Nephron (organoid): ENCODE measurements at regions not wholly inside any gene's neighbourhood (a gene's known extent, or its start where the extent isn't known, plus 50 kb on each side); places are given as distances from the start of the nearest gene placed in this dataset.

Source experiments
- H3K27ac Mint-ChIP-seq, 3 experiments: 2 replicates each; pipeline ENCODE4 v1.8.0; 2020; ENCODE audit warnings: mixed read lengths in 3 of 3, mild to moderate bottlenecking in 2 of 3, moderate library complexity in 1 of 3
- H3K27me3 Mint-ChIP-seq: 2 replicates; pipeline ENCODE4 v1.8.0; 2021; ENCODE audit warnings: low read depth, mild to moderate bottlenecking, moderate library complexity, mixed read lengths
- H3K36me3 Mint-ChIP-seq: 2 replicates; pipeline ENCODE4 v1.8.0; 2020; ENCODE audit warnings: low read depth, mixed read lengths
- H3K4me1 Mint-ChIP-seq: 2 replicates; pipeline ENCODE4 v1.8.0; 2020; ENCODE audit warnings: mixed read lengths
- H3K4me3 Mint-ChIP-seq, 3 experiments: 2 replicates each; pipeline ENCODE4 v1.8.0; 2020; ENCODE audit warnings: mild to moderate bottlenecking in 3 of 3, mixed read lengths in 3 of 3, moderate library complexity in 2 of 3
- H3K9me3 Mint-ChIP-seq: 2 replicates; pipeline ENCODE4 v1.8.0; 2020; ENCODE audit warnings: mixed read lengths
- TF ChIP-seq, protein P1 (sequence below), 3 experiments: fragments of 200-600 bp; sonication (generic); IDR thresholded peaks; one replicate each; pipeline ENCODE4 v1.5.0; 2021; ENCODE audit warnings: antibody characterized with exemption in 3 of 3; ENCODE audit not compliant: unreplicated experiment in 3 of 3

DNA sequence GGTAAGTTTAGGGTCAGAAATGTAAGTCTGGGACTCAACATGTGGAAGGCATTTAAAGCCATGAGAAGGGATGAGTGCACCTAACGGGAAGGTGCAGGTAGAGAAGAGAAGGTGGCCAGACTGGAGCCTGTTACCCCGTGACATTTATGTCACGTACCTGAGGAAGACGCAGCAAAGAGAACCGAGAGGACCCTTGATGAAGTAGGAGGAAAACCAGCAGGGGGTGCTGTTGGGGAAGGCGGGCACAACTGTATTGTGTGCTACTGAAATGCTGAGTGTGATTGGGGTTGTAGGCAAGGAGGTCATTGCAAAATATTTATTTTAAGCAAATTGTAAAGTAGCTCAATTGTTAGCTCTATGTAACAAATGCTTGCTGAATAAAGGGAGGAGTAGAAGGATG is 338.2 kb upstream of the PRKCQ start:
- Mint-ChIP-seq H3K27ac (no peak overlapping the region), H3K9me3 (no peaks in the 10 kb centered on the region), H3K27me3 (peaks cover 25% of the 10 kb centered on the region), H3K36me3 (no peaks in the 10 kb centered on the region), H3K4me1 (peaks cover 10% of the 10 kb centered on the region), H3K4me3 (no peak overlapping the region)
- TF ChIP-seq, protein P1, sequence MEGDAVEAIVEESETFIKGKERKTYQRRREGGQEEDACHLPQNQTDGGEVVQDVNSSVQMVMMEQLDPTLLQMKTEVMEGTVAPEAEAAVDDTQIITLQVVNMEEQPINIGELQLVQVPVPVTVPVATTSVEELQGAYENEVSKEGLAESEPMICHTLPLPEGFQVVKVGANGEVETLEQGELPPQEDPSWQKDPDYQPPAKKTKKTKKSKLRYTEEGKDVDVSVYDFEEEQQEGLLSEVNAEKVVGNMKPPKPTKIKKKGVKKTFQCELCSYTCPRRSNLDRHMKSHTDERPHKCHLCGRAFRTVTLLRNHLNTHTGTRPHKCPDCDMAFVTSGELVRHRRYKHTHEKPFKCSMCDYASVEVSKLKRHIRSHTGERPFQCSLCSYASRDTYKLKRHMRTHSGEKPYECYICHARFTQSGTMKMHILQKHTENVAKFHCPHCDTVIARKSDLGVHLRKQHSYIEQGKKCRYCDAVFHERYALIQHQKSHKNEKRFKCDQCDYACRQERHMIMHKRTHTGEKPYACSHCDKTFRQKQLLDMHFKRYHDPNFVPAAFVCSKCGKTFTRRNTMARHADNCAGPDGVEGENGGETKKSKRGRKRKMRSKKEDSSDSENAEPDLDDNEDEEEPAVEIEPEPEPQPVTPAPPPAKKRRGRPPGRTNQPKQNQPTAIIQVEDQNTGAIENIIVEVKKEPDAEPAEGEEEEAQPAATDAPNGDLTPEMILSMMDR (IDR thresholded peaks at IDR 0.05; ENCODE audit: unreplicated experiment in 3 of 3), result peak in 2 of 3 experiments; percentile 18 to 21

DNA sequence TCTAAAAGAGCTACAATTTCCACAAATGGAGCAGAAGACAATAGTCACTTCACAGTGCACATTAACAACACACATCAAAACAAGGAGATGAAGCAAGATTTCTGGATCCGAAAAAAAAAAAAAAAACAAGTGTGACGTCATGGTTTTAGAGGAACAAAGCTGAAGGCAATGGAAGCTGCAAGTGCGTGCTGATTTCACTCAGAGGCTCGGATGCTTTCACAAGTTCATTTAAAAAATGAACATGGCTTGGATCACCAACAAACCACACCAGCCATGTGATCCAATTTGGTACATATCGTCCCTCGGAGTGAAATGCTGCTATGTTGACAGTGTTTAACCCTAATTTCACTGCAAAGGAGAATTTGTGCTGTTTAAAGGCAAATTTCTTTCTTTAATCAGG is 337.0 kb upstream of the PRKCQ start:
- Mint-ChIP-seq H3K36me3 (no peaks in the 10 kb centered on the region), H3K4me3 (no peak overlapping the region)

DNA sequence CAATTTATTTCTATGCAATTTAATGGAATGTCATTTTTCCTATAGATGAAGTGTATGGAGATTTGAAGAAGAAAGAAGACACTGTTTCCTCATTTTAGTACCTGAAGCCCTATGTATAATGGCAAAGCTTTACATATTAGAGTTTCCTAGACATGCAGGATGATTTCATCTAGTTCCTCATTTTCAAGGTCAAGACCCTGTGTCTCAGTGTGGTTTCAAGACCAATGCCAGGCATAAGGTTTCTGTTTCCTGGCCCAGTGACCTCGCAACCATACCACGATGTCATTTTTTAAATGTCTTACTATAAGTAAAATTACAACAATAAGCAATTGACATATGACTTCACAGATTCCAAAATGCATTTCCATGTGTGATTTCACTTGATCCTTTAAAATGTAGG is 336.5 kb upstream of the PRKCQ start:
- no peaks in the 10 kb centered on the region for H3K9me3 Mint-ChIP-seq
- TF ChIP-seq, protein P1 (IDR thresholded peaks at IDR 0.05; ENCODE audit: unreplicated experiment in 3 of 3), result no peak
- H3K4me3 Mint-ChIP-seq, result no peak overlapping the region
- H3K27ac Mint-ChIP-seq, result no peak overlapping the region
- peaks cover 25% of the 10 kb centered on the region for H3K27me3 Mint-ChIP-seq
- no peaks in the 10 kb centered on the region for H3K36me3 Mint-ChIP-seq
- peaks cover 10% of the 10 kb centered on the region for H3K4me1 Mint-ChIP-seq

More for the DNA sequence above, 337.0 kb upstream of the PRKCQ start:
- H3K4me1 Mint-ChIP-seq, result peaks cover 10% of the 10 kb centered on the region
- peaks cover 25% of the 10 kb centered on the region for H3K27me3 Mint-ChIP-seq
- no peak overlapping the region for H3K27ac Mint-ChIP-seq
- TF ChIP-seq, protein P1 (IDR thresholded peaks at IDR 0.05; ENCODE audit: unreplicated experiment in 3 of 3), result no peak
- no peaks in the 10 kb centered on the region for H3K9me3 Mint-ChIP-seq

DNA sequence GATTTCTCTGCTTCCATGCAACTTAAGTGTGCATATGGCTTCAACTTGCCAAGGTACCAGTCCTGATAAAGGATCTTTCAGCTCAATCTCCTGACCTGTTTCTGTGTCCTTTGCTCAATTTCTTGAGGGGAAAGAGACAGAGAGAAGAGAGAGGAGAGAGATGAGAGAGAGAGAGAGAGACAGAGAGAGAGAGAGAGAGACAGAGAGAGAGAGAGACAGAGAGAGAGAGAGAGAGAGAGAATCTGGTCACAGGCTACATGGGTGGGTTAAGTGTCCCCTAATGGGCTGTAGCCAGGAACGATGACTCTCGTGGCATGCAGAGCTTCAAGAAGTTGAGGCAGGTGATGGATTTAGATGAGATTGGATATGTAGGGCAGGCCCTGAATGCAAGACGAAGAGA is 335.2 kb upstream of the PRKCQ start:
- H3K36me3 Mint-ChIP-seq, result no peaks in the 10 kb centered on the region
- H3K27me3 Mint-ChIP-seq, result peaks cover 22% of the 10 kb centered on the region
- TF ChIP-seq, protein P1 (IDR thresholded peaks at IDR 0.05; ENCODE audit: unreplicated experiment in 3 of 3), result no peak
- peaks cover 6% of the 10 kb centered on the region for H3K4me1 Mint-ChIP-seq
- H3K27ac Mint-ChIP-seq, result no peak overlapping the region
- no peaks in the 10 kb centered on the region for H3K9me3 Mint-ChIP-seq
- no peak overlapping the region for H3K4me3 Mint-ChIP-seq

DNA sequence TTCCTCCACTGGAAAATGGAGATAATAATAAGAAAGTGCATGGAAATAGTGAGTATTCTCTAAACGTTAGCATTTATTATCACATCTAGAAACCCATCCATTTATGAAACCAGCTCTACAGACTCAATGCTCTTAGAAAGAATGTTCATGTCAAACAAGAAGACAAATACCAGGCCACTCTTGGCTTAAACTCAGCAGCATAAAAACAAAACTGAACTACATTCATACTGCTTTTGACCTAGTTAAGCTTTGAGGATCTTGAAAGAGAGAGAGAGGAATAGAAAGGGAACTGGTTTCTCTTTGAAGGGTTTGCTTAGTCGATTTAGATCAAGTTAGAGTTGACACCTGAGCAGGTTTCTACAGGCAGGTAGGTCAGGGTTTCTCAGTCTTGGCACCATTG is 332.9 kb upstream of the PRKCQ start:
- TF ChIP-seq, protein P1 (IDR thresholded peaks at IDR 0.05; ENCODE audit: unreplicated experiment in 3 of 3), result no peak
- Mint-ChIP-seq H3K9me3 (peaks cover 9% of the 10 kb centered on the region), H3K4me1 (no peaks in the 10 kb centered on the region), H3K27ac (no peak overlapping the region), H3K36me3 (no peaks in the 10 kb centered on the region), H3K27me3 (peaks cover 9% of the 10 kb centered on the region), H3K4me3 (no peak overlapping the region)

DNA sequence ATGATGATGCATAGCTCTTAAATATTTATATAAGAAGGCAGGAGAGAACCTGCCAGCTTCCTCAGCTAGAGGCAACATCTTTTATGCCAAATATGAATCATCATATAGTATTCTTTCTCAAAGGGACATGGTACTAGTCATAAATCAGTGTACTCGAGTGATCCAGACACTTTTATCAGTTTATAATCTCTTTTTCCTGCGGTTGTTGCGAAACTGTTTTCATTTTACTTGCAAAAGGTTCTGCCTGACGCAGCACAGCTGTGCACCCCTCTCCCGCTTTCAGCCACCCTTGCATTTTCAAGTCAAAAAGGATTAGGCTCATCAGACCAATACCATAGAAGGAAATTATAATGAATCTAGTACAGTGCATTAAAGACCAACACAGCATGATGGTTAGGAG is 332.3 kb upstream of the PRKCQ start:
- Mint-ChIP-seq H3K27ac (no peak overlapping the region), H3K4me3 (no peak overlapping the region), H3K4me1 (no peaks in the 10 kb centered on the region), H3K27me3 (peaks cover 4% of the 10 kb centered on the region), H3K36me3 (no peaks in the 10 kb centered on the region), H3K9me3 (peaks cover 11% of the 10 kb centered on the region)
- TF ChIP-seq, protein P1 (IDR thresholded peaks at IDR 0.05; ENCODE audit: unreplicated experiment in 3 of 3), result no peak
